LNCaP clone FGC (cell line): ENCODE measurements at regions not wholly inside any gene's neighbourhood (a gene's known extent, or its start where the extent isn't known, plus 50 kb on each side); places are given as distances from the start of the nearest gene placed in this dataset.

Experiments
- DNase-seq: peaks from one replicate; pipeline ENCODE4 v3.0.0-alpha.2; 2011; ENCODE audit warnings: low read depth
- H3K4me3 ChIP-seq: 2 replicates; pipeline ENCODE4 v1.5.1; 2011; ENCODE audit warnings: mild to moderate bottlenecking, low read depth, low read length, control low read depth
- TF ChIP-seq, protein P1 (sequence below): IDR thresholded peaks from 2 replicates; pipeline ENCODE4 v1.5.1; 2012; ENCODE audit warnings: mild to moderate bottlenecking; ENCODE audit not compliant: control insufficient read depth, insufficient read depth; ENCODE audit errors: extremely low read depth

DNA sequence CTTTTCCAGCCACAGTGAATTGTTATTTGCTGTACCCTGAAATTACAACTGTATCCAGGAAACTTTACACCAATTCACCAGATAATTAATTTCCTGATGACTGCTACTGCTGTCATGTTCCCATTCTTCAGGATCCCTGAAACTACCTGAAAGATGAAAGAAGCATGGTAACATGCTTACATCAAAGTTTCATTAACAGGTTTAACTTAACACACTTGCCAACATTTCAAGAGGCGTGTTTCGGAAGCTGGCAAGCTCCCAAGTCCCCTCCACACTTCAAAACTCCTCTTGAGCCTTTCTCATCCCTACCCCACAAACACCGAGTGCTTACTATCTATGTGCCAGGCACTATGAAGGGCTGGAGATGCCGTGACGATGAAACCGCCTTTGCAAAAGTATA is 88.6 kb downstream of the MPP7 start:
- DNase-seq = no peak
- TF ChIP-seq, protein P1, sequence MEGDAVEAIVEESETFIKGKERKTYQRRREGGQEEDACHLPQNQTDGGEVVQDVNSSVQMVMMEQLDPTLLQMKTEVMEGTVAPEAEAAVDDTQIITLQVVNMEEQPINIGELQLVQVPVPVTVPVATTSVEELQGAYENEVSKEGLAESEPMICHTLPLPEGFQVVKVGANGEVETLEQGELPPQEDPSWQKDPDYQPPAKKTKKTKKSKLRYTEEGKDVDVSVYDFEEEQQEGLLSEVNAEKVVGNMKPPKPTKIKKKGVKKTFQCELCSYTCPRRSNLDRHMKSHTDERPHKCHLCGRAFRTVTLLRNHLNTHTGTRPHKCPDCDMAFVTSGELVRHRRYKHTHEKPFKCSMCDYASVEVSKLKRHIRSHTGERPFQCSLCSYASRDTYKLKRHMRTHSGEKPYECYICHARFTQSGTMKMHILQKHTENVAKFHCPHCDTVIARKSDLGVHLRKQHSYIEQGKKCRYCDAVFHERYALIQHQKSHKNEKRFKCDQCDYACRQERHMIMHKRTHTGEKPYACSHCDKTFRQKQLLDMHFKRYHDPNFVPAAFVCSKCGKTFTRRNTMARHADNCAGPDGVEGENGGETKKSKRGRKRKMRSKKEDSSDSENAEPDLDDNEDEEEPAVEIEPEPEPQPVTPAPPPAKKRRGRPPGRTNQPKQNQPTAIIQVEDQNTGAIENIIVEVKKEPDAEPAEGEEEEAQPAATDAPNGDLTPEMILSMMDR = no peak
- H3K4me3 ChIP-seq = no peak overlapping the region

DNA sequence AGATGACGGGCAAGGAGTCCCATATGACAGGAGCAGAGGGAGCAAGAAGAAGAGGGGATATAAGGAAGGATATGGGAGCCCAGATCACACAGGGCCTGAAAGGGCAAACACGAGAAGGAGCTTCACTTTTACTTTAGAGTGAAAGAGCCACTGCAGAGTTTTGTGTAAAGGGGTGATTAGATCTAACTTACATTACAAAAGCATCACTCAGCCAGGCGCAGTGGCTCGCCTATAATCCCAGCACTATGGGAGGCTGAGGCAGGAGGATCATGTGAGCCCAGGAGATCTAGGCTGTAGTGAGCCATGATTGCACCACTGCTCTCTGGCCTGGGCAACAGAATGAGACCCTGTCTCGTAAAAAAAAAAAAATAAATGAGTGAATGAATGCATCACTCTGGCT is 91.1 kb downstream of the MPP7 start:
- no peak overlapping the region for H3K4me3 ChIP-seq
- TF ChIP-seq, protein P1 = no peak
- no peak for DNase-seq

DNA sequence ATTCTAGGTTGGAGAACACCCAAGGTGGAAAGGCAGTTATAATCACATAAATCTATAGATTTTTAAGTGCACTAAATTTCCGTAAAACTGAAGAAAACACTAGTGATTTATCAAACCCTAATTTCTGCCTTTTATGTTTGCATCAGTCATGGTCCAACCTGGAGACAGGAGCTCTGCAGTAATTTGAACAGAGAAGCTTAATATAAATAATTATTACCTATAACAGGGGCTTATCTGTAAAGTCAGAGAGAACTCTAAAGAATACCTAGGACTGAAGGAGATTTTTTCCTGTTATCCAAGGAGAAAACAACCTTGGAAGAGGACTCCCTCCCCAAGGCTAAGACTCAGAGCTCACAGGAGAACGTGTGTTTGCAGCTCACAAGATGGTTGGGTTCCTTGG is 95.1 kb downstream of the MPP7 start:
- DNase-seq = no peak
- TF ChIP-seq, protein P1 = no peak
- no peak overlapping the region for H3K4me3 ChIP-seq

DNA sequence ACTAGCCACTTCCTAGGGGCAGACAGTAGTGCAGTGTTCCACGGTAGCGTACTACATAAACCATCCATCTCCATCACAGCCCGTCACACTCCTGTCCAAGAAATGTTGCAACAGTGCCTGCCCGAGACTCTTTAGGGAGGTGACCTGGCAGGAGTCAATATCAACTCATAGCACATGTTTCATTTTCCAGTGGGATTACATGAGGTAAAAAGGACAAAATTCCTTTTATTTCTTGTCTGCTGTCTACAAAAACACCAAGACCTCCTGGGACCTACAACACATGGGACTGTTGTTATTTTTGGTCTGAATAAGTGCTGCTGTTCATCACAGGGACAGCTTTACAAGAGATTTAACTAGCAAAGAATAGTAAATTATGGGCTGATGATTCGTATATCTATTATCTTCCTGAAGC is 99.9 kb downstream of the MPP7 start:
- no peak overlapping the region for H3K4me3 ChIP-seq
- DNase-seq = no peak
- TF ChIP-seq, protein P1 = no peak

DNA sequence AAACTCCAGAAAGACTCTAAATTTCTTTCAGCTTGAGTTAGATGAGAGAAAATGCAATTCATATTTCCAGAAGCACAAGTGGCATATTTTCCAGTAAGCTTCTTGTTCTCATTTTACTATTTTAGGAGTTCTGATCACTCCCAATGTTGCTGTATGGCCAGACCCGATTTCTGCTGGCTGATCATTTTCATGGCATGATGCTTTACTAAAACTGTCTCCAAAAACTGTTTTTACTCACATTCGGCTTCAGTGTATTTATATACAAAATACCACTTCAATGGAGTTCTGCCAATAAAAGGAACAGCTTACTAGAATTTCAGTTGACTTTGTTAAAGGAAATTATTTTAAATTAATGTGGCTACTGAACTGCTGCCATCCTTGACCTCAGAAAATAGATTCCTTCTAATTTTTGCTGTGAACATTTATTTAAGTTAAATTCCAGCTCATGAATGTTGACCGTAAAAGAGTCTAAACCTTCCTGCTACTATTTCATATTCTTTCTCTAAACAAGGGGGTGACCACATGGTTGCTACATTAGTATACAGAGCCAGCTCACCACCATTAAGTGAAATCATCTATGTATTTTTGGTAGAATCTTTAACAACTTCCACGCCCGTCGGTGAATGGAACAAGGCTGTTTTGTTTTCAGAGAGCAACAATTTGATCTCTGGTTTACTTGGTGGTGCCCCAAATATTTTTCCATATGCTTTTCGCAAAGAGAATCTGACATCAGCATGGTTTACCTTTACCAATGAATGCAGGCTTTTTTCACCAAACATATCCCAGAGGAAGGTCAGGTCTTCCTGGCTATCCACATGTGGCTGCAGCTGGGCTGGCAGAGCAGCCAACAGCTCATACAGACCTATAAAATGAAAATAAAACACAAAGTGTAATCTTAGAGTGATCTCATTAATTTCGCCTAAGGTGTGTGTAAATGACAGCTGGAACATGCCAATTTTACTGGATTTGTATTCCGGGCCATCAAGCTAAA is 101.2 kb downstream of the MPP7 start:
- H3K4me3 ChIP-seq = no peak overlapping the region
- DNase-seq = no peak
- TF ChIP-seq, protein P1 = no peak

DNA sequence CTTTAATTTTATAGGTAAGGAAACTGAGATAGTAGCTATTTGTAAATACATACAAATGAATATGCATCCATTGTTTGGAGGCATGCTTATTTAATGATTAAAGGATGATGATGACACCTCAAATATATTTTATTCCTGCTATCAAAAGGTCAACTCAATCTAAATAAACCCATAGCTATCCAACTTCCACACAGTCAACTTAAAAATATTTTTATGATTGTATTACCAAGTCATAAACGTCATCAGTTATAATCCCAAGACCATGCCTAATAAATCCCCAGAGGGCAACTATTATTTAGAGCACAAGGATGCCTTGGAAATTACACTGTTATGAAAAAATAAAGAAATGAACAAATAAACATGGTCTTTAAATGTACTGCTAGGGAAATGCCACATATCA is 102.1 kb downstream of the MPP7 start:
- H3K4me3 ChIP-seq = no peak overlapping the region
- TF ChIP-seq, protein P1 = no peak
- DNase-seq = no peak
